Glutamatergic neuron (in vitro differentiated cells): ENCODE measurements at regions not wholly inside any gene's neighbourhood (a gene's known extent, or its start where the extent isn't known, plus 50 kb on each side); places are given as distances from the start of the nearest gene placed in this dataset.

ENCODE experiments used
- DNase-seq: peaks from one replicate; pipeline ENCODE4 v3.0.0; 2022
- H3K27ac Mint-ChIP-seq: one replicate; pipeline ENCODE4 v1.8.0; 2020; ENCODE audit warnings: mild to moderate bottlenecking, mixed read lengths, inconsistent platforms; ENCODE audit not compliant: unreplicated experiment
- H3K27me3 Mint-ChIP-seq: one replicate; pipeline ENCODE4 v1.8.0; 2020; ENCODE audit warnings: mild to moderate bottlenecking, moderate library complexity, mixed read lengths, inconsistent platforms; ENCODE audit not compliant: unreplicated experiment
- H3K36me3 Mint-ChIP-seq: one replicate; pipeline ENCODE4 v1.8.0; 2020; ENCODE audit warnings: mild to moderate bottlenecking, mixed read lengths, inconsistent platforms; ENCODE audit not compliant: unreplicated experiment
- H3K4me1 Mint-ChIP-seq: one replicate; pipeline ENCODE4 v1.8.0; 2020; ENCODE audit warnings: mild to moderate bottlenecking, low read depth, mixed read lengths, inconsistent platforms; ENCODE audit not compliant: unreplicated experiment
- H3K4me3 Mint-ChIP-seq: one replicate; pipeline ENCODE4 v1.8.0; 2020; ENCODE audit warnings: mild to moderate bottlenecking, mixed read lengths, inconsistent platforms; ENCODE audit not compliant: unreplicated experiment
- H3K9me3 Mint-ChIP-seq: one replicate; pipeline ENCODE4 v1.8.0; 2020; ENCODE audit warnings: mild to moderate bottlenecking, moderate library complexity, mixed read lengths, inconsistent platforms; ENCODE audit not compliant: unreplicated experiment
- CTCF ChIP-seq: fragments of 200-600 bp; sonication (generic); IDR thresholded peaks from one replicate; pipeline ENCODE4 v1.5.0; 2021; ENCODE audit not compliant: partially characterized antibody, unreplicated experiment

GRCh38 chr6:67165606-67166005 lies 1458.6 kb upstream of the EYS start:
- H3K27me3 Mint-ChIP-seq = no peaks in the 10 kb centered on the region
- no peak for TF ChIP-seq CTCF
- no peak for DNase-seq
- no peak overlapping the region for H3K27ac Mint-ChIP-seq
- H3K4me3 Mint-ChIP-seq = no peak overlapping the region
- peaks cover 10% of the 10 kb centered on the region for H3K36me3 Mint-ChIP-seq
- H3K4me1 Mint-ChIP-seq = no peaks in the 10 kb centered on the region
- no peaks in the 10 kb centered on the region for H3K9me3 Mint-ChIP-seq

GRCh38 chr6:67160820-67161219 lies 1453.8 kb upstream of the EYS start:
- Mint-ChIP-seq H3K36me3 (peaks cover 18% of the 10 kb centered on the region), H3K9me3 (peaks cover 2% of the 10 kb centered on the region), H3K4me1 (no peaks in the 10 kb centered on the region), H3K27ac (no peak overlapping the region), H3K4me3 (no peak overlapping the region), H3K27me3 (no peaks in the 10 kb centered on the region)
- no peak for TF ChIP-seq CTCF
- DNase-seq = no peak

- no peak for DNase-seq
- Mint-ChIP-seq H3K27ac (no peak overlapping the region), H3K4me3 (no peak overlapping the region), H3K27me3 (no peaks in the 10 kb centered on the region), H3K4me1 (no peaks in the 10 kb centered on the region), H3K36me3 (no peaks in the 10 kb centered on the region), H3K9me3 (no peaks in the 10 kb centered on the region)
- TF ChIP-seq CTCF = no peak
Measured at GRCh38 chr6:67141005-67141404, 1434.0 kb upstream of the EYS start.

- no peaks in the 10 kb centered on the region for H3K27me3 Mint-ChIP-seq
- peaks cover 5% of the 10 kb centered on the region for H3K4me1 Mint-ChIP-seq
- DNase-seq = no peak
- H3K27ac Mint-ChIP-seq = peak overlapping the region; percentile 9
- TF ChIP-seq CTCF = no peak
- peaks cover 3% of the 10 kb centered on the region for H3K9me3 Mint-ChIP-seq
- H3K4me3 Mint-ChIP-seq = no peak overlapping the region
- H3K36me3 Mint-ChIP-seq = no peaks in the 10 kb centered on the region
Measured at GRCh38 chr6:67133973-67134372, 1426.9 kb upstream of the EYS start.

GRCh38 chr6:67131827-67132226 lies 1424.8 kb upstream of the EYS start:
- no peaks in the 10 kb centered on the region for H3K27me3 Mint-ChIP-seq
- H3K27ac Mint-ChIP-seq = no peak overlapping the region
- H3K9me3 Mint-ChIP-seq = peaks cover 3% of the 10 kb centered on the region
- no peak for TF ChIP-seq CTCF
- peaks cover 5% of the 10 kb centered on the region for H3K4me1 Mint-ChIP-seq
- H3K4me3 Mint-ChIP-seq = no peak overlapping the region
- no peaks in the 10 kb centered on the region for H3K36me3 Mint-ChIP-seq
- no peak for DNase-seq
